A673 (cell line): ENCODE measurements at regions not wholly inside any gene's neighbourhood (a gene's known extent, or its start where the extent isn't known, plus 50 kb on each side); places are given as distances from the start of the nearest gene placed in this dataset.

Experiments
- BruUV-seq: library from RNA; stranded (reverse); fragments of 400-500 nt; replicated peaks from 2 replicates; lab custom pipeline; 2021; lab: Mats Ljungman, UMichigan
- CTCF ChIA-PET: fragments of 300-600 bp; sonication (Branson Sonifier 250); formaldehyde crosslinking; loops from one replicate; lab custom pipeline; 2022; ENCODE audit warnings: antibody characterized with exemption; lab: Charles Lee
- POLR2A ChIA-PET: fragments of 300-600 bp; sonication (Branson Sonifier 250); formaldehyde crosslinking; loops from one replicate; lab custom pipeline; 2022; ENCODE audit warnings: antibody characterized with exemption; ENCODE audit not compliant: low non-redundant PET; lab: Charles Lee
- DNase-seq: peaks from one replicate; pipeline ENCODE4 v3.0.0-alpha.2; 2015; ENCODE audit warnings: low spot score
- H3K27ac ChIP-seq: fragments of 200-600 bp; sonication (generic); 2 replicates; pipeline ENCODE4 v1.5.1; 2016; ENCODE audit warnings: mixed run types, low read depth, mild to moderate bottlenecking, mixed read lengths, antibody characterized with exemption, low read length; ENCODE audit not compliant: poor library complexity, severe bottlenecking
- H3K27me3 ChIP-seq: fragments of 200-600 bp; sonication (generic); replicated peaks from 2 replicates; pipeline ENCODE4 v1.6.1; 2017; ENCODE audit warnings: mixed run types, low read depth, mild to moderate bottlenecking, mixed read lengths, antibody characterized with exemption, low read length; ENCODE audit not compliant: insufficient read depth, poor library complexity
- H3K36me3 ChIP-seq: fragments of 200-600 bp; sonication (generic); 2 replicates; pipeline ENCODE4 v1.6.1; 2016; ENCODE audit warnings: mixed run types, mild to moderate bottlenecking, mixed read lengths, antibody characterized with exemption, low read length; ENCODE audit not compliant: insufficient read depth, poor library complexity, severe bottlenecking
- H3K4me1 ChIP-seq: fragments of 200-600 bp; sonication (generic); 2 replicates; pipeline ENCODE4 v1.6.1; 2017; ENCODE audit warnings: mixed run types, mild to moderate bottlenecking, mixed read lengths, antibody characterized with exemption, low read length; ENCODE audit not compliant: insufficient read depth, poor library complexity, severe bottlenecking
- H3K4me3 ChIP-seq: fragments of 200-600 bp; sonication (generic); 2 replicates; pipeline ENCODE4 v1.5.1; 2016; ENCODE audit warnings: low read depth, mixed run types, mild to moderate bottlenecking, mixed read lengths, low read length; ENCODE audit not compliant: poor library complexity, severe bottlenecking
- H3K9me3 ChIP-seq: fragments of 200-600 bp; sonication (generic); 2 replicates; pipeline ENCODE4 v1.6.1; 2016; ENCODE audit warnings: mixed run types, low read depth, mild to moderate bottlenecking, mixed read lengths, antibody characterized with exemption, low read length; ENCODE audit not compliant: poor library complexity, severe bottlenecking
- CTCF ChIP-seq: fragments of 300-800, 200-600 bp; sonication (generic); conservative IDR thresholded peaks from 2 replicates; pipeline ENCODE4 v1.5.1; 2017; ENCODE audit warnings: low read depth, mild to moderate bottlenecking, antibody characterized with exemption, low read length, moderate library complexity, mixed read lengths
- EZH2 ChIP-seq: fragments of 200-600 bp; sonication (generic); IDR thresholded peaks from 2 replicates; pipeline ENCODE4 v1.6.1; 2017; ENCODE audit warnings: borderline replicate concordance, low read depth, mild to moderate bottlenecking, mixed read lengths, antibody characterized with exemption, low read length; ENCODE audit not compliant: poor library complexity, severe bottlenecking
- intact Hi-C: fragments of 100-400 bp; cut with micrococcal nuclease; formaldehyde crosslinking; loops from one replicate; pipeline ENCODE4 v1.10.0; 2022; ENCODE audit not compliant: unreplicated experiment

DNA sequence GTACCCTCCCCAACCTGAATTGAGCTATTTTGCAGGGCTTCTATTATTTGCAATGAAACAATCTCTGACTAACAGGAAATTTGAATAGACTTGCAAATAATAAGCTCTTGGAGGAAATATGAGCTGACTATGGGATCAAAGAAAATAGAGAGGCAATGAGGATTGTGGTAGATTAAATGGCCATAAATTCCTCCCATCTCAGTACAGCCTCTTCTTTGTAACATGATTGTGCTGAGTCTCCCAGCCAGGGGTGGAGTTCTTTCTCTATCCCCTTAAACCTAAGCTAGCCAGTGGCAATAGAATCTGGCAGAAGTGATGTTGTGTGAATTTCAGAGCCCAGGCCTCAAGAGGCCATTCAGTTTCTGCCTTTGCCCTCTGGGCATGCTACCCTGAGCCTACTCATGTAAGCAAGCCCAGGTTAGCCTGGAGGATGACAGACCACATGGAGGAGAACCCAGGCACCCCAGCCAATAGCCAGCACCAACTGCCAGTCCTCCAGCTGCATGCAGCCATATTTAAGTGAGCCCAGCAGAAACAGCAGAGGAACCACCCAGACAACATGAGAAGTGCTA, 86.8 kb upstream of the TP53I11 start:
- Histone ChIP-seq H3K4me3 (no peak overlapping the region), H3K27ac (no peak overlapping the region), H3K9me3 (peaks cover 9% of the 10 kb centered on the region), H3K4me1 (no peaks in the 10 kb centered on the region), H3K36me3 (no peaks in the 10 kb centered on the region), H3K27me3 (no peaks in the 10 kb centered on the region)
- intact Hi-C loops, result no loop called here
- DNase-seq, result no peak
- TF ChIP-seq EZH2, result no peak
- no peak for TF ChIP-seq CTCF
- BruUV-seq, result no TSS peak
- ChIA-PET CTCF (no interaction called here), POLR2A (no interaction called here)

GRCh38 chr11:45038923-45039322, 88.2 kb upstream of the TP53I11 start:
- TF ChIP-seq CTCF, result no peak
- TF ChIP-seq EZH2, result no peak
- no peaks in the 10 kb centered on the region for H3K27me3 ChIP-seq
- intact Hi-C loops, result no loop called here
- H3K27ac ChIP-seq, result no peak overlapping the region
- CTCF ChIA-PET, result no interaction called here
- BruUV-seq, result no TSS peak
- no peak for DNase-seq
- H3K9me3 ChIP-seq, result peaks cover 9% of the 10 kb centered on the region
- H3K4me1 ChIP-seq, result no peaks in the 10 kb centered on the region
- H3K4me3 ChIP-seq, result no peak overlapping the region
- no peaks in the 10 kb centered on the region for H3K36me3 ChIP-seq
- POLR2A ChIA-PET, result no interaction called here

GRCh38 chr11:45041596-45041995, 90.9 kb upstream of the TP53I11 start:
- TF ChIP-seq EZH2 (no peak), CTCF (no peak)
- no TSS peak for BruUV-seq
- no peak overlapping the region for H3K4me3 ChIP-seq

More at GRCh38 chr11:45041596-45041995, 90.9 kb upstream of the TP53I11 start:
- ChIA-PET CTCF (no interaction called here), POLR2A (interaction anchor here (0.6 kb wide), 1 partner anchor 101 kb away, joined by 3 read pairs; no protein-coding TSS in a partner anchor)
- H3K36me3 ChIP-seq, result no peaks in the 10 kb centered on the region
- DNase-seq, result peak; percentile 33
- intact Hi-C loops, result no loop called here
- no peak overlapping the region for H3K27ac ChIP-seq
- H3K27me3 ChIP-seq, result no peaks in the 10 kb centered on the region
- no peaks in the 10 kb centered on the region for H3K4me1 ChIP-seq
- peaks cover 9% of the 10 kb centered on the region for H3K9me3 ChIP-seq
